ENCODE measurements at regions not wholly inside any gene's neighbourhood (a gene's known extent, or its start where the extent isn't known, plus 50 kb on each side); places are given as distances from the start of the nearest gene placed in this dataset.
"Not testable (repeated sequence)": the region's sequence is repeated elsewhere in the genome, so short reads cannot be mapped to it uniquely, and the experiment has no call there.

DNA sequence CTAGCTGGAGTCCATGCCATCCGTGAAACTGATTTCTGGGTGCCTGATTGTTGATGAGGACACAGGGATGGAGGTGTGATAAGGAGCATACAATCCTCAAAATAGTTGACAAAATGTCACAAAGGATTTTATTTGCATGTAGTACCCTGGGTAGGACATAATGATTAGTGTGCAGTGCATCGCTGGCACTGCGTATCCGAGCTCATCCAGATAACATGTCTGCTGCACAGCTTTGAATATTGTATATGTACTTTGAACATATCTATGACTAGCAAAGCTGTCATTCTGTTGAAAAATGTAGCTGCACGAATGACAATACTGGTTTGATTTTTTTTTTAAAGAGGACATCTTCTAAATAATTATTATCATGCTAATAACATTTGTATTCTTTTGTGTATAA is 529.7 kb upstream of the FANCL start:
- no peak for DNase-seq

GRCh38 chr2:58769864-58770234 is 528.7 kb upstream of the FANCL start:
- no peak for DNase-seq

- DNase-seq, result peak in 1 of 3 donors; percentile 31
Measured at GRCh38 chr2:58769111-58769863, 528.2 kb upstream of the FANCL start.

- no peak for DNase-seq
Measured at GRCh38 chr2:58768715-58769080, 527.6 kb upstream of the FANCL start.

DNA sequence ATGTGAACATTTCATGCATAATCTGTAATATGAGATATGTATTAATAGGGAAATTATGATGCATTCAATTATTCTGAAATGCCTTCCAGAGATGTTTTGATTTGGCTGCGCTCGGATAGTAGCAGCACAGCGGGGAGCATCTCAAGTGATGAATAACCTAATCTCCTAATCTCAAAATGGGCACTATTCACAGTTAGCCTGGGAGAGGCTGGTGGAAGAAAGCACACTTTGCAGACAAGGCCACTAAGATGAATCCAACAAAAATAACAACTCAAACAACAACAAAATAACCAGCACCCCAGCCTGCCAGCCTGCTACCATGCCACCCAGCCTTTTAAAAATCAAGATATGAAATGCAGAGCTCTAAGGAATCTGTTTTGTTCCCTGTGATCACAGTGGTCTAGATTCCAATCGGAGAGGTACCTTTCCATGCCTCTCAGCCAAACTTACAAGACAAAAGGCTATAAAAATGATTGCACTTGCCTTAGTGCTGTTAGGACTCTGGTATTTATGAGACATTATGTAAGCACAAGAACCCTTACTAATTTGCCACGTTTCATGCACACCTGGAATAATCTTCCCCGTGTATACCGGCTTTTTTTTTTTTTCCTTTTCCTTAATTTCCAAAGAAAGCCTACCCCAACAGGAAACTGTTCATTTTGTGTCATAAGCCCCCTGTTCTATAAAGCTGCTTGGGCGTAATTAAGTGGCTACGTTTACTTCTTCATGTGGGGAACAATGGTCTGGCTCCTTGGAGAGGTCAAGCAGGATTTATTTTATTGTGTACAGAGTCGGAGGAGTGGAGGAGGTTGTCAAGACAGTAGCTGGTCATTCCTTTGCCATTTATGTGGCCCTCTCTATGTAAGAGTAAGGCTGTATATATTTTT is 526.9 kb upstream of the FANCL start:
- no peak for DNase-seq

GRCh38 chr2:58764338-58765104 is 523.4 kb upstream of the FANCL start:
- no peak for DNase-seq

- DNase-seq, result peak; percentile 27 to 54 (median 50)
Measured at GRCh38 chr2:58762176-58762781, 521.2 kb upstream of the FANCL start.

DNA sequence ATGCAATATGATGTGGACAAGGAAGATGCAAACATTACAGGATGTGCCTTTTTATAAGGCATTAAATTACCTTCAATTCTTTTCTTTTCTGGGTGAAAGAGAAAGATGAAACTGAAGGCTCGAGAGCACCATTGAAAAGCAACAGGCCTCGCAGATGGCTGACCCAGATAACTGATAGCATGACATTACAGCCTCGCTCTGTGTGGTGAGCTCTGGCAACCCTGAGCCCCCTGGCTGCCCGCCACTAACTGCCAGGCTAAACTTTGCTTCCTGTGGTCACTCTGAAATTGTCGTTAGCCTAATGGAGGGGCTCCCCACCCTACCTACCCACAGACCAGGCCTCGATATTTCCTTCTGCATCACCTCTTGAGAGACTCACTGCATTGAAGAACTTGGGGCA is 516.8 kb upstream of the FANCL start:
- DNase-seq, result no peak

- DNase-seq, result no peak
Measured at GRCh38 chr2:58756336-58756735, 515.2 kb upstream of the FANCL start.

- not testable (repeated sequence) for DNase-seq
Measured at GRCh38 chr2:58752507-58752906, 511.4 kb upstream of the FANCL start.

DNA sequence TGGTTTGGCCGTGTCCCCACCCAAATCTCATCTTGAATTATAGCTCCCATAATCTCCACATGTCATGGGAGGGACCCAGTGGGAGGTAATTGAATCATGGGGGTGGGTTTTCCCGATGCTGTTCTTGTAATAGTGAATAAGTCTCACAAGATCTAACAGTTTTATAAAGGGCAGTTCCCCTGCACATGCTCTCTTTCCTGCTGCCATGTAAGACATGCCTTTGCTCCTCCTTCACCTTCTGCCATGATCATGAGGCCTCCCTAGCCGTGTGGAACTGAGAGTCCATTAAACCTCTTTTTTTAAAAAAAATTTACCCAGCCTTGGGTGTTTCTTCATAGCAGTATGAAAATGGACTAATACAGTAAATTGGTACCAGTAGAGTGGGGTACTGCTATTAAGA is 510.6 kb upstream of the FANCL start:
- not testable (repeated sequence) for DNase-seq

DNA sequence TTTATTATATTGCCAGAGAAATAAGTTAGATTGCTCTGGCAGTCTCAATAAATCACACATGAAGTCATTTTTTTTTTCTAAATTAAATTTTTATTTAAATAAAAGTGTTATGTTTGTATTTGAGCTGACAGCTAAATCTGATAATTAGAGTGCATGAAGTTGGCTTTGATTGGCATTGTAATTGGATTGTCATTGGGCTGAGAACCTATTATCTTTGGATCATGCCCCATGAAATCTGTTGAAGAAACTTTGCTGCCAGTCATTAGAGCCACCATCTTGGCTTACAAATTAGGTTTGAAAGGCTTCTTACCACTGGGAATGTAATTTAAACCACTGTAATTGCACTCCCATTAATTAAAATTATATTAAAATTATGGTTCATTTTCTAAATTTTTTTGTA is 507.9 kb upstream of the FANCL start:
- no peak for DNase-seq

- DNase-seq, result not testable (repeated sequence)
Measured at GRCh38 chr2:58745334-58745733, 504.2 kb upstream of the FANCL start.

GRCh38 chr2:58740426-58740825 is 499.3 kb upstream of the FANCL start:
- no peak for DNase-seq

DNA sequence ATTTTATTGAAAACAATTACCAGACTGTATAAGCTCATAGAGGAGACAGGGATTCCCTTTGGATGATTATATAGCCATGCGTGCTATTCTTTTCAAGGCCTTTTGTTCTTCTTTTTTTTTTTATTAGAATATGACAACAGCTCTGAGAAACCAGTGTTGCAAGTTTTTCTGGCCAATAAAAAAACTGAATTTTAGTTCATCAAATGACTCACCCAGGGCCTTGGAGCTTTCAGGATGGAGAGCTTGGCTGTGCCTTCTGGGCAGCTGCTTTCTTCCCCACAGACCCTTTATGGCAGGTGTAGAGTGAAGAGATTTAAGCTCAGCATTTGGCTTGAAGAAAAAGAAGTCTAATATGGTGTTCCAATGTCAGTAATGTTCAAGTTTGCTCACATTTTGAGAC is 497.9 kb upstream of the FANCL start:
- peak in 2 of 3 donors; percentile 29 to 61 for DNase-seq

DNA sequence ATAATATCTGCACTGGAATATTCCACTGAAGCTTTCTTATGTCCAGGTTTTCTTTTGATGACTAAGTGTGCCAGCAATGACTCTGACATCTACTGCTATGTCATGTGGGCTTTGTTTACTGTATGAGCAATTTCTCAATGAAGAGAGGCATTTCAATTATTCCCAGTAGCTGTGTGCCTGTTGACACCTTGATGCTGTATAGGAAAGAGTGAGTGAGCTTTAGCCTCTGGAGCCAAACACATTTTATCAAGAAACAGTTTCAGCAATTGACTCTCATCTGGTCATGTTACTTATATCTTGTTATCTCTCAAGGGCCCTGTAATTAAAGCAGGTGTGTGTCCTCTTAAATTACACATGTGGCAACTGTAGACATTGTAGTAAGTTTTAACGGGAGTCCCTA is 493.2 kb upstream of the FANCL start:
- DNase-seq, result no peak

DNA sequence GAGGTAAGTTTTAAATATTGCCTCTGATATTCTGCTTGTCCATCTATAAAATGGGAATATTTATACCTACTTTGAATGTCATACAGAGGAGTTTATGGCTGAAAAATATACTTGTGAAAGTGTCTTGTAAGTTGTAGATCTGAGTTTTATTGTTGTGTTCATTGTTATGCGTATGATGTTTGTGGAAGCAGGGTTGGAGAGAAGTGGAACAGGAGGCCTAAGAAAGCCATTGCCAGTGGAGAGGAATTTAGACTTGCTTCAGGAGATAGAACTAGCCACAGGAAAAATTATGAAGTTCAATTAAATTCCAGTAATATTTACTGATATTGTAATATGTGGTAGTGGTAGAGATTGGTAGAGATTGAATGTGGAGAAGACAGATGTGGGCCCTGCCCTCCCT is 491.9 kb upstream of the FANCL start:
- DNase-seq, result no peak

- no peak for DNase-seq
Measured at GRCh38 chr2:58731488-58731869, 490.4 kb upstream of the FANCL start.

DNA sequence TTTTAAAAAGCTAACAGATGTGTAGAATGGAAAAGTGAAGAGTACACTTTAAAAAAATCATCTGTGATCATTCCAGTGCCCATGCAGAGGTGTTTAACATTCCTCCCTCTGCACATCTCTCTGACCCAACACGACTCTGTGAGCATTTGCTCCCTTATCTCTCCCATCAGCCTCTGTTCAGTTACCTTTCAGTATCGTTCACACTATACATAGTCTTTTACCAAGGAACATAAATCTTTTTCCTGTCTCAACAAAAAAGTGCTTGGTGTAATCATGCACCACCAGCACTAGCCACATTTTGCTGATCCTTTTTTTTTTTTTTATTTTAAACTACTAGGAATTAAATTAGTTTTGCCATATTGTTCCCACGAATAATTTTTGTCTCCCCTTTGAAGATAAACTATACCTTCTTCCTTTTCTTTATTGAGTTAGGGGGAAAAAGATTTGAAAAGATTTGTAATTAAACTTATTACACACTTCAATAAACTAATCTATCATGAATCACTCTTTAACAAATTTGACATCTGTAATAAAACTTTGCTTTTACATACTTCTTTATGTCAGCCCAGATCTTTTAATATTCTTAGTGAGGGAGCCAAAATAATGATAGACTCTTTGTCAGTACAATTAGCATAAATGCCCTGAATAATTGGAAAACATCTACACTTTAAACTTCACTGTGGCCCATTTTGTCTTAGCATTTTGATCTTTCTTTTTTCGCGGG is 489.8 kb upstream of the FANCL start:
- no peak for DNase-seq

- DNase-seq, result no peak
Measured at GRCh38 chr2:58727981-58728656, 487.0 kb upstream of the FANCL start.

All from muscle of back (tissue), 3 donors.